ENCODE measurements at regions not wholly inside any gene's neighbourhood (a gene's known extent, or its start where the extent isn't known, plus 50 kb on each side); places are given as distances from the start of the nearest gene placed in this dataset.
"Not testable (repeated sequence)": the region's sequence is repeated elsewhere in the genome, so short reads cannot be mapped to it uniquely, and the experiment has no call there.

DNA sequence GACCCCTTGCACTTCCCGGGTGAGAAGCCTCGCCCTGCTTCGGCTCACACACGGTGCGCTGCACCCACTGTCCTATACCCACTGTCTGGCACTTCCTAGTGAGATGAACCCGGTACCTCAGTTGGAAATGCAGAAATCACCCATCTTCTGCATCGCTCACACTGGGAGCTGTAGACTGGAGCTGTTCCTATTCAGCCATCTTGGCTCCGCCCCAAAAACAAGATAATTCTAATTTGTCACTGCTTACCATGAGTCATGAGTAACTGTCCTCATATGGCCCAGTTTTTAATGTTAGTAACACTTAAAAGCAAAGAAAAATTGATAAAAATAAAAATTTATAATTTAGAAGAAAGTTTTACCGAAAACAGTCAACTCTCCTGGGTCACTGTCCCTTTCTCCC, 283.3 kb upstream of the COBL start:
- TF ChIP-seq, protein P1, sequence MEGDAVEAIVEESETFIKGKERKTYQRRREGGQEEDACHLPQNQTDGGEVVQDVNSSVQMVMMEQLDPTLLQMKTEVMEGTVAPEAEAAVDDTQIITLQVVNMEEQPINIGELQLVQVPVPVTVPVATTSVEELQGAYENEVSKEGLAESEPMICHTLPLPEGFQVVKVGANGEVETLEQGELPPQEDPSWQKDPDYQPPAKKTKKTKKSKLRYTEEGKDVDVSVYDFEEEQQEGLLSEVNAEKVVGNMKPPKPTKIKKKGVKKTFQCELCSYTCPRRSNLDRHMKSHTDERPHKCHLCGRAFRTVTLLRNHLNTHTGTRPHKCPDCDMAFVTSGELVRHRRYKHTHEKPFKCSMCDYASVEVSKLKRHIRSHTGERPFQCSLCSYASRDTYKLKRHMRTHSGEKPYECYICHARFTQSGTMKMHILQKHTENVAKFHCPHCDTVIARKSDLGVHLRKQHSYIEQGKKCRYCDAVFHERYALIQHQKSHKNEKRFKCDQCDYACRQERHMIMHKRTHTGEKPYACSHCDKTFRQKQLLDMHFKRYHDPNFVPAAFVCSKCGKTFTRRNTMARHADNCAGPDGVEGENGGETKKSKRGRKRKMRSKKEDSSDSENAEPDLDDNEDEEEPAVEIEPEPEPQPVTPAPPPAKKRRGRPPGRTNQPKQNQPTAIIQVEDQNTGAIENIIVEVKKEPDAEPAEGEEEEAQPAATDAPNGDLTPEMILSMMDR (IDR thresholded peaks at IDR 0.05), result not testable (repeated sequence)
- not testable (repeated sequence) for TF ChIP-seq ZFX (IDR thresholded peaks at IDR 0.05; ENCODE audit: borderline replicate concordance)

All from 22Rv1 (cell line).